ENCODE measurements at regions not wholly inside any gene's neighbourhood (a gene's known extent, or its start where the extent isn't known, plus 50 kb on each side); places are given as distances from the start of the nearest gene placed in this dataset.

DNA sequence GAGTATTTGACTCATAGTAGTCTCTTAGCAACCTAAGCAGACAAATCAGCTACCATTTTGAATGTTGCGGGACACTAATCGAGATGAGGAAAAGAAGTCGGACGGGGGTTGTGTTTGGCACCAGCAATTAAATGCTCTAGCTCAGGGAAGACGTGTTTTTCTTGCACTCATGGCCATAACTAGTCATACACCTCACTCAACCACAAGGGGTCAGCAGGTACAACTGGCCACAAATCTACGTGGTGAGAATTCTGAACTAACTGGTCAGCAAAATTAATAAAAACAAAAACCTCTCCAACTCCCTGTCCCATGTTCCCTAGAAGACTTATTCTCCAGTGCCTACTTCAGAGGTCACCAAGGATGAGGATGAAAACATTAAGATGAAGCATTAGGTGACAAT is 1467.8 kb downstream of the DPP10 start:
- TF ChIP-seq POLR2A (IDR thresholded peaks at IDR 0.05) (no peak), CTCF (IDR thresholded peaks at IDR 0.05) (peak in 2 of 3 experiments; percentile 3 to 26)
